GM21786 (cell line): ENCODE measurements at regions not wholly inside any gene's neighbourhood (a gene's known extent, or its start where the extent isn't known, plus 50 kb on each side); places are given as distances from the start of the nearest gene placed in this dataset.

Source experiments
- ATAC-seq: cut with Tn5 transposase; IDR thresholded peaks from one replicate; pipeline ENCODE4 v1.9.1; 2021; ENCODE audit not compliant: unreplicated experiment

GRCh38 chr6:44559486-44560270 lies 172.2 kb downstream of the CDC5L start:
- ATAC-seq: no peak

- ATAC-seq: no peak
These were observed 173.1 kb downstream of the CDC5L start for GRCh38 chr6:44560458-44561059.

GRCh38 chr6:44561060-44561623 lies 173.6 kb downstream of the CDC5L start:
- no peak for ATAC-seq

GRCh38 chr6:44561832-44562665 lies 174.5 kb downstream of the CDC5L start:
- no peak for ATAC-seq

GRCh38 chr6:44563397-44563796 lies 175.9 kb downstream of the CDC5L start:
- ATAC-seq: no peak

- ATAC-seq: no peak
These were observed 177.5 kb downstream of the CDC5L start for GRCh38 chr6:44564906-44565524.

GRCh38 chr6:44567406-44567805 lies 179.9 kb downstream of the CDC5L start:
- ATAC-seq: no peak

GRCh38 chr6:44569131-44569530 lies 181.6 kb downstream of the CDC5L start:
- no peak for ATAC-seq

GRCh38 chr6:44569931-44570385 lies 182.5 kb downstream of the CDC5L start:
- no peak for ATAC-seq

- no peak for ATAC-seq
These were observed 184.0 kb downstream of the CDC5L start for GRCh38 chr6:44571510-44571909.

- no peak for ATAC-seq
These were observed 184.8 kb downstream of the CDC5L start for GRCh38 chr6:44572346-44572745.

GRCh38 chr6:44575644-44576043 lies 188.1 kb downstream of the CDC5L start:
- no peak for ATAC-seq

- ATAC-seq: no peak
These were observed 188.7 kb downstream of the CDC5L start for GRCh38 chr6:44576132-44576631.

- ATAC-seq: no peak
These were observed 193.4 kb downstream of the CDC5L start for GRCh38 chr6:44580901-44581300.

- no peak for ATAC-seq
These were observed 195.4 kb downstream of the CDC5L start for GRCh38 chr6:44582930-44583329.

- no peak for ATAC-seq
These were observed 203.0 kb downstream of the CDC5L start for GRCh38 chr6:44590471-44590870.

- ATAC-seq: no peak
These were observed 206.0 kb downstream of the CDC5L start for GRCh38 chr6:44593539-44593944.

- ATAC-seq: no peak
These were observed 207.0 kb downstream of the CDC5L start for GRCh38 chr6:44594481-44594880.

- ATAC-seq: no peak
These were observed 211.2 kb downstream of the CDC5L start for GRCh38 chr6:44598679-44599078.

- no peak for ATAC-seq
These were observed 212.2 kb downstream of the CDC5L start for GRCh38 chr6:44599672-44600071.
